ENCODE measurements at regions not wholly inside any gene's neighbourhood (a gene's known extent, or its start where the extent isn't known, plus 50 kb on each side); places are given as distances from the start of the nearest gene placed in this dataset.

GRCh38 chr9:135224921-135225541, 137.6 kb downstream of the OLFM1 start:
- Histone ChIP-seq H3K27me3 (no peaks in the 10 kb centered on the region), H3K4me3 (no peak overlapping the region), H3K36me3 (no peaks in the 10 kb centered on the region), H3K9me3 (no peaks in the 10 kb centered on the region)
- DNase-seq = no peak

DNA sequence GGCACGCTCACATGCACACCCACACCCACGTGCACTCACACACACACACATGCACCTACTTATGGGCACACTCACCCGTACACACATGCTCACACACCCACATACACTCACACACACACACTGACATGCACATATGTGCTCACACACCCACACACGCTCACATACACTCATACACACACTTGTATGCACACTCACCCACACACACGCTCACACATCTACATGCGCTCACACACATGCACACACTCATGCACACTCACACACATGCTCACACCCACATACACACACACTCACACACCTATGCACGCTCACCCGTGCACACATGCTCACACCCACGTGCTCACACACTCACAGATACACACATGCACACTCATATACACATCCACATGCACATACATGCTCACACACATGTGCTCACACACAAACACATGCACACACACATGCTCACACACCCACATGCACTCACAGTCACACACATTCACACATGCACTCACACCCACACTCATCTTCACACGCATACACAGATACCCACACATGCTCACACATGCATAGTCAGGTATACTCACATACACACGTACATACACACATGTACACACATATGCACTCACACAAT, 138.3 kb downstream of the OLFM1 start:
- no peaks in the 10 kb centered on the region for H3K9me3 ChIP-seq

DNA sequence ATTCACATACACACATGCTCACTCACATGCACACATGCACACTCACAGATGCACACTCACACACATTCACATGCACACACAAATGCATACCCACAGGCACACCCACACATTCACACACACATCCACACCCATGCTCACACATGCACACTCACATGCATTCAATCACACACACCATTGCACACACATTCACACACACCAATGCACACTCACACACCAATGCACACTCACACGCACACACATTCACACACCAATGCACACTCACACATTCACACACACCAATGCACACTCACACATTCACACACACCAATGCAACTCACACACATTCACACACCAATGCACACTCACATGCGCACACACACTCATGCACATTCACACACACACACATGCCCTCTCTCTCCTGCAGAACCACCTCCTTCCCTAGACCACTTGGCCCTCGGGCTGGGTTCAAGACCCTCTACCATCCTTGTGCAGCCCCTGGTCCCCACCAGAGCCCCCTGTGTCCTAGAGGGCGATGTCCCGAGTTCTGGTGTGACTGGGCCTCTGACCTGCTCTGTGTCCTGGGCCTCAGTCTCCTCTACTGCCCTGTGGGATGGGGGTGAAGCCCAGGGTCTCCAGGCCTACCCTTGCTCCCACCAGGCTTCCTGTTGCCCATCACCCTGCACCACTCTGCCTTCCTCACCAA, 139.0 kb downstream of the OLFM1 start:
- no peak for DNase-seq
- no peaks in the 10 kb centered on the region for H3K9me3 ChIP-seq
- peaks cover 7% of the 10 kb centered on the region for H3K27me3 ChIP-seq
- no peak overlapping the region for H3K4me3 ChIP-seq
- no peaks in the 10 kb centered on the region for H3K36me3 ChIP-seq

More for the DNA sequence above, 138.3 kb downstream of the OLFM1 start:
- H3K4me3 ChIP-seq = no peak overlapping the region
- no peak for DNase-seq
- no peaks in the 10 kb centered on the region for H3K36me3 ChIP-seq
- no peaks in the 10 kb centered on the region for H3K27me3 ChIP-seq

DNA sequence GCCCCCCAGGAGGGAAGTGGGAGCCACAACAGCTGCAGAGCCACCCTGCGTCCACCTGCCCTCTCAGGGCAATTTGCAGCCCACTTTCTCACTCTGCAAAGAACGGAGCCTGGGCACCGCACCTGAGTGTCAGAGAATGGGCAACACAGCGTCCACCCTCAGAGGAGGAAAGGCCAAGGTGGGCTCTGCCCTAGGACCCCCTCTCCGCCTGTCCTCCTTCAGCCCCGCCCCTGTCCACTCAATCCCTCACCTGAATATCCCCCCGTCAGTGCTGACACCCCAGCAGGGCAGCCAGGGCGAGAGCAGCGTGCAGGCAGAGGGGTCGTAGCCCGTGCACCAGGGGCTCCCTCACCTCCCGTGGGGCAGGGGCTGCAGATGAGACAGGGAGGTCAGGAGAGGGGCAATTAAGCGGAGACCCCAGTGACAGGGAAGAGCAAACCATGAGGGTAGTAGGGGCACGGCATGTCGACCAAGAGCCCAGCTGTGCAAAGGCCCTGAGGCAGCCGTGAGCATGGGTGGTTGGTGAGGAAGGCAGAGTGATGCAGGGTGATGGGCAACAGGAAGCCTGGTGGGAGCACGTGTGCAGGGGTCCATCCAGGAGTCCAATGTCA, 140.3 kb downstream of the OLFM1 start:
- H3K36me3 ChIP-seq = no peaks in the 10 kb centered on the region
- H3K9me3 ChIP-seq = no peaks in the 10 kb centered on the region
- H3K4me3 ChIP-seq = no peak overlapping the region
- DNase-seq = no peak
- H3K27me3 ChIP-seq = peaks cover 16% of the 10 kb centered on the region

- DNase-seq = no peak
- Histone ChIP-seq H3K9me3 (no peaks in the 10 kb centered on the region), H3K27me3 (peaks cover 18% of the 10 kb centered on the region), H3K36me3 (no peaks in the 10 kb centered on the region), H3K4me3 (no peak overlapping the region)
Observed at GRCh38 chr9:135228345-135228982, 141.0 kb downstream of the OLFM1 start.

- no peak for DNase-seq
- no peaks in the 10 kb centered on the region for H3K36me3 ChIP-seq
- H3K27me3 ChIP-seq = peaks cover 23% of the 10 kb centered on the region
- peaks cover 3% of the 10 kb centered on the region; the same call in 1 of the 2 replicates for H3K9me3 ChIP-seq
- no peak overlapping the region for H3K4me3 ChIP-seq
Observed at GRCh38 chr9:135228983-135229625, 141.6 kb downstream of the OLFM1 start.

DNA sequence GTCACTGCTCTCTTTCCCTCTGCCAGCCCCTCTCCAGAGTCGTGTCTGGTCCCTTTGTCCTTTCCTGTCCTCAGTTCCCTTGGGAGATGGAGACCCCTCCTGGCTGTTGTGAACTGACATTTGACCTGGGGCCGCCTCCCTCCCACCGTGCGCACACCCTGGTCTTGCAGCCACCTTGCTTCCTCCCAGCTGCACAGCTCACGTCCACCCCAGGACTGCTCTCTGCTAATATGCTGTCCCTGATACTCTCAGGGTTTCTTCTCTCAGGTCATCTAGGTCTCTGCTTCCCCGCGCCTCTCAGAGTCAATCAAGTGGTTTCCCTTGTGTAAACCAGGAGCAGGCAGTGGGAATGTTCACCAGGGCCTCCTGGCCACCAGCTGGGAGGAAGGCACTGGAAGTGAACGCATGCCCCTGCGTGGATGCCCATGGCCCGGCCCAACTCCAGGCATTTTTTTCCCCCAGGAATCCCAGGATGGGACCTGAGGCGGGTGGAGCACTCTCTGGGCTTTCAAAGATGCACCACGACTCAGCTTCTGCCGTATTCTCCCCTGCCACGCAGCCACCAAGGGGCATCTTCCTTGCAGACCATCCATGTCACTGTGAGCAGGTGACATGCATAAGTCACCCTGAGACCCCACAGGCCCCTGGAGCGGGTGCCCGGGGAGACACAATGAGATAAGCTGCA, 142.4 kb downstream of the OLFM1 start:
- Histone ChIP-seq H3K4me3 (no peak overlapping the region), H3K27me3 (peaks cover 28% of the 10 kb centered on the region), H3K9me3 (peaks cover 9% of the 10 kb centered on the region; the same call in 1 of the 2 replicates), H3K36me3 (no peaks in the 10 kb centered on the region)
- no peak for DNase-seq

GRCh38 chr9:135230386-135230765, 142.9 kb downstream of the OLFM1 start:
- H3K36me3 ChIP-seq = no peaks in the 10 kb centered on the region
- H3K4me3 ChIP-seq = no peak overlapping the region
- DNase-seq = no peak
- peaks cover 28% of the 10 kb centered on the region for H3K27me3 ChIP-seq
- H3K9me3 ChIP-seq = peaks cover 10% of the 10 kb centered on the region; the same call in 1 of the 2 replicates

GRCh38 chr9:135230817-135231520, 143.5 kb downstream of the OLFM1 start:
- no peaks in the 10 kb centered on the region for H3K36me3 ChIP-seq
- H3K9me3 ChIP-seq = peaks cover 10% of the 10 kb centered on the region; the same call in 1 of the 2 replicates
- H3K27me3 ChIP-seq = peaks cover 28% of the 10 kb centered on the region
- no peak overlapping the region for H3K4me3 ChIP-seq
- no peak for DNase-seq

DNA sequence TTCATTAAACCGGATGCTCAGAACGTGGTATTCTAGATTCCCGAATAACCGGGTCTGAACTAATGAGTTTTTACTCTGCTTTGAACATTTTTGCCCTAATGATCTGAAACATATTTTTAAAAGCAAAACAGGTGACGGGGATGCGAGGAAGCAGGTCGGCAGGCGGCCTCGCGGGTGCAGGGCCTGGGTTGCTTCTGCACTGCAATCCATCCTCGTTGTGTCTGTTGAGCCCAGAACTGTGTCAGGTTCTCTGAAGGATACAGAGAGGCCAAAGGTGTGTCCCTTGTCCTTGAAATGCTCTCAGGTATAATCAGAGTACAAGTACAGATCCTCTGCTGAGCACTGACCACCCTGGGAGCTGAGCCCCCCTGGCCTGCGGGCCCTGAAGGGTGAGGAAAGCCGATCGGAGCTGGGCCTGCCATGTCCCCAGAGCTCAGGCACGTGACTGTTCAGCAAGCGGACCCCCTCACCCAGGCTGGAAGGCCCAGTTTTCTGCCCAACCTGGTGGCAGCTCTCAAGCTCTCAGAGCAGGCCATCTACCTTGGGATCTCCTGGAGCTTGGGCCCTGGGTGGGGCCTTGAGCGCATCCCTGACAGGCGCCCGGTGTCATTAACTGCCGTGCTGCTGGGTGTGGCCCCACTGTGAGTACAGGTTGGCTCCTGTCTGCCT, 151.8 kb downstream of the OLFM1 start:
- peaks cover 5% of the 10 kb centered on the region for H3K27me3 ChIP-seq
- DNase-seq = no peak
- peaks cover 6% of the 10 kb centered on the region; the same call in 1 of the 2 replicates for H3K9me3 ChIP-seq
- H3K4me3 ChIP-seq = no peak overlapping the region
- no peaks in the 10 kb centered on the region for H3K36me3 ChIP-seq

DNA sequence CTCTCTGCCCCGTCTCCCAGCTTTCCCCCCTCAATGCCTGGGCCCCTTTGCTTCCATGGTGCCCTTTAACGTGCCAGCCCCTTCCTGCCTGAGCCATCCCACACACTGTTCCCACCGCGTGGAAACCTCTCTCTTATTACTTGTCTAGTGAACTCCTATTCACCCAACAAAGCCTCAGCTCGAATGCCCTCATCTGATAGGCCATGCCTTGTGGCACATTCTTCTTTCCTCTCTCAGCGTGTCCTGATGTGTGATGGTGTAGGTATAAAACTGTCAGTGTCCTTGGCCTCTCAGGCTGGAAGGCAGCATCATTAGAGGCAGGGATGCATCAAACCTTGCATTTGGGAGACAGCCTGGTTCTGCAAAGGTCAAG, 152.3 kb downstream of the OLFM1 start:
- H3K9me3 ChIP-seq = peaks cover 2% of the 10 kb centered on the region; the same call in 1 of the 2 replicates
- no peak overlapping the region for H3K4me3 ChIP-seq
- no peaks in the 10 kb centered on the region for H3K36me3 ChIP-seq
- DNase-seq = no peak
- H3K27me3 ChIP-seq = peaks cover 2% of the 10 kb centered on the region; the same call in 1 of the 2 replicates

DNA sequence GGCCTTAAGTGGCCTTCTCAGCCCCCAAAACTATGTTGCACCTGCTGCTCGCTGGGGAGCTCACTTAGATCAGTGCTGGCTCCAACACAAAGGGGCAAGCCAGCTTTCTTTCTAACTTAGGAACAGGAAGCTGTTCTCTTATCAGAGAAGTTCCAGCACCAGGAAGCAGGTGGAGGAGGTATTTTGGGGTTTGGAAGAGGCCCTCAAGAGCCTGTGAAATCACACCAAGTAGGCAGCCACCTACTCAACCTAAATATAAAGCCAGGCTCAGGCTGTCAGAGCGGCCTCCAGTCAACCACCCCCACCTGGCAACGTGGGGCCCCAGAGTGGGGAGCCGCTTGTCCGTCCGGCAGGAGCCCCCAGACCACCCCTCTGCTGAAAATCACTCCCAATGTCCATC, 152.8 kb downstream of the OLFM1 start:
- Histone ChIP-seq H3K4me3 (no peak overlapping the region), H3K27me3 (peaks cover 2% of the 10 kb centered on the region; the same call in 1 of the 2 replicates), H3K9me3 (no peaks in the 10 kb centered on the region), H3K36me3 (no peaks in the 10 kb centered on the region)
- DNase-seq = no peak

DNA sequence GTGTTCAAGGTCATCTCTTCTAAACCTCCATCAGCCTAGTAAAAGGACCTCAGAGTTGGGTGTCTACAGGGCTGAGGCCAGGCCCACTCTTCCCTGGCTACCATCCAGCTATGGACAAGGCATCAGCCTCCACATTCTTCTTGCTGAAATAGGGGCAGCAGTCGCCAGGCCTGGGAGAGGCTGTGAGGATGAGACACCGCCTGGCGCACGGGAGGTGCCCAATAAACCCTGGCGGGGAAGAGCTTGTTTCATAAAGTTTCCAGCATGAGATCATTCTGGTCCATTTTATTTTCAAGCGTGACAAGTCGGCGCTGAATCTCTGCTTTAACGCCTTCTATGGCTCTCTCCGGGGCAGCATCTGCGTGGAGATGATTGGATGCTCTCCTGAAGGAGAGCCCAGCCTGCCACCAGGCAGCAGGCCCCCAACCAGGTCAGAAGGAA, 153.4 kb downstream of the OLFM1 start:
- Histone ChIP-seq H3K4me3 (no peak overlapping the region), H3K27me3 (peaks cover 2% of the 10 kb centered on the region; the same call in 1 of the 2 replicates), H3K36me3 (no peaks in the 10 kb centered on the region), H3K9me3 (no peaks in the 10 kb centered on the region)
- DNase-seq = no peak

GRCh38 chr9:135241381-135242048, 154.0 kb downstream of the OLFM1 start:
- Histone ChIP-seq H3K27me3 (peaks cover 2% of the 10 kb centered on the region; the same call in 1 of the 2 replicates), H3K36me3 (no peaks in the 10 kb centered on the region), H3K9me3 (no peaks in the 10 kb centered on the region), H3K4me3 (no peak overlapping the region)
- DNase-seq = no peak
